Inflammatory macrophage treated with lipopolysaccharide for 1 hour (primary cell): ENCODE measurements at regions not wholly inside any gene's neighbourhood (a gene's known extent, or its start where the extent isn't known, plus 50 kb on each side); places are given as distances from the start of the nearest gene placed in this dataset.

ENCODE experiments used
- DNase-seq, 2 donors: peaks; one replicate each; pipeline ENCODE4 v3.0.0-alpha.2; 2020 to 2022

DNA sequence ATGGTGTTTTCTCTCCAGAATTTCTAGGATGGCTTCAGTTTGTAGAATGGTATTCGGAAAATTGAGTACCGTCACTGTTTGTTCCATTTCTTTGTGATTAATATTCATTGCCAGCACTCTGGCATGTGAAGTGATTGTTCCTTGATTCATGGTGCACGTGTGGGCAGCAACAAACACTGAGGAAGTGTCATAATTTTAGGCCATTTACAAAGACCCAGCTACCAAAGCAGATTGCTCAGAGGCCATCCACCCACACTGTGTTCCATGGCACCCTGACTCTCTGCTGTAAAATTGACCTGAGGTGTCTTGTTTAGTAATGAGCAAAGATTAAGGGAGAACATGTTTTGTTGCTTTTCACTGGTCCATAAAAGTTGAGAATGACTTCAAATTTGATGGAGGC lies 250.9 kb upstream of the FMN2 start:
- peak; percentile 51 to 77 for DNase-seq

DNA sequence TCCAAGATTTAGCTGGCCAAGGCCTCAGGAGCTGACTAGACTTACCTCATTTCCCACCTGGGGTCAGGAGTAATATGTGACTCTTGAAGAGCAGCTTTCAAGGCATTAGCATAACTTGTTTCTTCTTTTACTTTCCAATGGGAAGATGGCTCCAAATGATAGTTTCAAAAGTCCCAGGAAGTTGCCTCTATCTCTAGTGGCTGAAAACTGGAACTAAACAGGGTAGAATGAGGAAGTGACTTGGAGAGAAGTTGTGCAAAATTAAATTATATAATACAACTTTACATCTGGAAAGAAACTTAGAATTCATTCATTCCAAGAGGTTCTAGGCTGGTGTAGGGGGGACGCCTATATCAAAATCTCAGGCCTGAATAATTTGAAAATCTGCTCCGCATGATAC lies 250.1 kb upstream of the FMN2 start:
- DNase-seq: peak; percentile 68 to 73

DNA sequence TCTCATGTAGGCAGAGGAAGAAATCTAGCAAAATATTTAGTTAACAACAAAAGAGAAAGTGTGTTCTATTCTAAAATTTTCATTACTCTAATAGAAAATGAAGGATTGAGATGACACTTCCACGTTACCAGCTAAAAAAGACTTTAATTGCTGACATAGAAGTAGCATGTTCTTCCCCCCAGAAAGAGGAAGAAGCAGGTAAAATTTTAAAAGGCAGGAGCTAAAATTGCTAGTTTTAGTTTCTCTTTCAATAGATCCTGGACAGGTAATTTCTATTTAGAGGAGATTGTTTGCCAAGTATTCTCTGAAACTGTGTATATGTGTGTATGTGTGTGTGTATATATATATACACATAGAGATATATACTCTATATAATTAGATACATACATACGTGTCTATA lies 248.1 kb upstream of the FMN2 start:
- DNase-seq: no peak

DNA sequence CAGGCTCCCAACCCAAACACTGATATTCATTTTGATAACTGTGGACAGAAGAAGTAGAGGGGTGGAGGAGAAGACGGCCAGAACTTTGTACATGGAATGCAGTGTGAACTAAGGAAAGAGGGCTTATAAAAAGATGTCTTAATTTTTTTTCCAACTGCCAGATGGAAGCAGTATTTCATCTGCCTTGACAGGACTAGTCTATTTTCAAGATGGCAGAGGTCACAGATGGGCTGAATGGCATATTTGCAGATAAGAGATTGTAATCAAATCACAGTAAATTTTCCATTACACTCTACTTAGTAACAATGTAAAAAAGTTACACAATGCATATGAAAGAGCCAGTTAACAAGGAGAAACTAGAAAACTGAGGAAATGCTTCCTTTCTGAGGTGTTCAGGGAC lies 246.8 kb upstream of the FMN2 start:
- no peak for DNase-seq

DNA sequence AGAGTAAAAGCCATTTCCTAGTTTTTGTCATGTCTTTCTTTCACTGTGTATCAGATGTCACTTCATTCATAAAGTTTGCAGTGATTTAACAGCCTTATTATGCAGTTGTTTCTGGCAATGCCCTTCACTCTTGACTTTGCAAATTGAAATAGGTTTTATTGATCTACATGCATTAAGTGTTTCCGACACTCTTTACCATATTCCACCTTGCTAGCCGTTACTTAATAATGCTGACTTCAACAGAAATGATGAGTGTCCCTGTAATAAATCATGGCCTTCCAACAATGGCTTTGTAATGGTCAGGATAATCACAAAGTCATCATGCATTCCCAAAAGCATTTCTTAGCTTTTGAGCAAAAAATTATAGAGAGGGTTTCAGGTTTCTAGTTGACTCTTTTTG lies 236.8 kb upstream of the FMN2 start:
- no peak for DNase-seq

DNA sequence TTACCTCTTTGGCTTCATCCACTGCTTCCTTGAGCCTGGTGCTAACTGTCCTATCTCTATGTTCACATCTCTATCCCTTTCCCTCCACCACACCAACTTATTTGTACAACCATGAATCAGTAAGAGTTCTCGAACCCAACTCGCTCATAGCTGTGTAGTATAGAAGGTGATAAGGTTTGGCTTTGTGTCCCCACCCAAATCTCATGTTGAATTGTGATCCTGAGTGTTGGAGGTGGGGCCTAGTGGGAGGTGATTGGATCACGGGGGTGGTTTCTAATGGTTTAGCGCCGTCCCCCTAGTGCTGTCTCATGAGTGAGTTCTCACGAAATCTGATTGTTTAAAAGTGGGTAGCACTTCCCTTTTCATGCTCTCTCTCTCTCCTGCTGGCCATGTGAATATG lies 235.6 kb upstream of the FMN2 start:
- DNase-seq: no peak

DNA sequence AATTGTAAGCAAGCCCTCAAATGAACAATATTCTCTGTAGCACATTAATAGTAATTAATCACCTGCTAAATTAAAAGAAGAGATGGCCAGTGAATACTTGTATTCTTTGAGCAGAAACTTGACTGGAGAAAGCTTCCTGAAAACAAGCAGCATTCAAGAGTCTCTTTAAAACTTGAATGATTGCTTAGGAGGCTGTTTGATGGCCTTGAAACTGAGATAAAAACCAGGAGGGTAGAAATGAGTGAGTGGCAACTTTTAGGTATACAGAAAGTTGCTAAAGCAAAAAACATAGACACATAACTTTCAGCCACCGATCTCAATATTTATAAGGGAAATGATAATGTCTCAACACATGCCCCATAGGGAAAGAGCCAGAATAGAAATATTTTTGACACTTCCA lies 234.8 kb upstream of the FMN2 start:
- no peak for DNase-seq

DNA sequence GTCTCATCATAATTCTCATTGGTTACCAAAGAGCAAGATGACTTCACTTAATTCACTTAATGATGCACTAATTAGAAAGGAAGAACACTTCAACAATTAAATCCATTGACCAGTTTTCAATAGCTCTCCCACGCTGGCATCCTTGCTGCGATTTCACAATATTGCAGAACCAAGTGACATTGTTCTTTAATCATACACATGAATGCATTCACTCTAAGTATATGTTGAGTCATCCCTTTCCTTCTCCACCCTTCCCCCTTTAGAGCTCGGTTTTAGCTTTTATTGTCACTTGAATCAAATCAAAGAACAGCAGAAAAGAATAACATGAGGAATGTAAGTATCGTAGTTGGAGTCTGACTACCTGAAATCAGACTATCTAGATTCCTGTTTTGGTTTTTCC lies 233.6 kb upstream of the FMN2 start:
- DNase-seq: peak; percentile 70 to 80

DNA sequence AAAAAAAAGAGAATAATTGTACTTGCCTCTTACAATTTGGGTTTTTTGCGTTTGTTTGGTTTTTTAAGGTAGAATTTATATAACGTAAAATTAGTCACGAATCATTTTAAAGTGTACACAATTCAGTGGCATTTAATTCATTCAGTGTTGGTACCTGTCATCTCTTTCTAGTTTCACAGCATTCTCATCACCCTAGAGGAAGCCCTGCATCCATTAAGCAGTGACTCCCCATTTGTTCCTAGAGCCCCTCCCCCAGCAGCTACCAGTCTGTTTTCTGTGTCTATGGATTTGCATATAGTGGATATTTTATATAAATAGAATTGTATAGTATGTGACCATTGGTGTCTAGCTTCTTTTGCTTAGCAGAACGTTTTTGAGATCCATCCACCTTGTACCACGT lies 233.2 kb upstream of the FMN2 start:
- no peak for DNase-seq

DNA sequence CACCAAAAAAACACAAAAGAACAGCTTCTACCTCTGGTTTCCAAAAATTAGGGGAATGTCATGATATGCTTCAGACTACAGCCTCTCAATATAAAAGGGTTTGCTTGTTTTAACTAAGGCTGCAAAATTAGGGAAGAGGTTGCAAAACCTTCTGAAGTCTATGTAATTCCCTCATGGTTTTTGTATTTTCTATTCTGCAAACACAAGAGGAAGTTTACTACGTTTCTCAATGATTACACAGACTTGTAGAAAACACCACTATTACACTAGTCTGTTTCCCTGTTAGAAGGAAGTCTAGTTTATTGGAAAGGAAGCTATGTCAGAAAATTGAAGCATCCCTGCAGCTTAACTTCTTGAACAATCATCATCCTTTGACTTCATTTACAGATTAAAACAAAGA lies 229.7 kb upstream of the FMN2 start:
- peak; percentile 81 to 96 for DNase-seq

DNA sequence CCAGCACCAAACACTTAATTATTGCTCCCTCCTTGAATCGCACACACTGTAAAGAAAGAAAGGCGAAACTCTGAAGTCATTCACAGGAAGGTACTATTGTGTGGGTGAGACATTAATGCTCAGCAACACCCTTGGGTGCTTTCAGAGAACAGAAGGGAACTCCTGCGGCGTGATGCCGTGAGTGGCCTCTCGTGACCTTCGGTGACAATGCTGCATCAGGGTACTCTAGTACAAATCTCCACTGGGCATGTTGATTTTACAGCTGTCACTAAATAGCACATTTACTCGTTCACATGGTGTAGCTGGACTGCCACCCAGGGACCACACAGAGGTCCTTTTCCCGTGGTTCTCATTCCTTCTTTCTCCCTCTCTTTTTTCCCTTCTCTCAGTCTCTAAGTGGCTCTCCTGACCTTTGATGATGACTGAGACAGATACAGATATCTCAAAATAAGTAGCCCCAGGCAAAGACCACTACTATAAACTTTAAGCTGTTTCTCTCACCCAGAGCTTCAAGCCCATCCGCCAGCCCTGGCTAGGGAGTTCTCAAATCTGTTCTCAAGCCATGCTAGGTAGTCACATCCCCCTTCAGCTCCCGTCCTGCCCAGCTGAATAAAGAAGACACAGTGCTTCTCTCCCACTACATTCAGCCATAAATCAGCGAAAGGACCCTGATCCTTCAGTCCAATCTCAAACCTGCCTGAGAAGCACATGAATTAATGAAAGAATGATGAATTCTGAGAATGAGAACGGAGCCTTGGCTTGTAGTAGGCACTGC lies 223.4 kb upstream of the FMN2 start:
- no peak for DNase-seq

DNA sequence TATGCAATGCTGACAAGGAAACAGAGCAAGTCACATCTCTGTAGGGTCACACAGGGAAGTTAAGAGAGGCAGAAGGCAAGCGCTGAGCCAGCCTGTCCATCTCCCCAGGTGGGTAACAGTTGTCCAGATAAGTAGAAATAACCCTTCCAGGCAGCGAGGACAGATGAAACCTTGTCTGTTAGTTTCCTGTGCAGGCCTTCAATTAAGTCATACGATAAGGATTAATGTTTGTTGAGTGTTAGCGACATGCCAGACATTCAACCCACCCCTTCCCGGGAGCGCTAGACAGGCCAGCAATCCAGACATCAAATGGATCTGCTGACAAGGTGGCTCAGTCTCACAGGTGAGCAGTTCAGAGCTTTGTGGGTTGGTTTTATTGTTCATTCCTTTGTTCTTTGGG lies 221.5 kb upstream of the FMN2 start:
- no peak for DNase-seq

DNA sequence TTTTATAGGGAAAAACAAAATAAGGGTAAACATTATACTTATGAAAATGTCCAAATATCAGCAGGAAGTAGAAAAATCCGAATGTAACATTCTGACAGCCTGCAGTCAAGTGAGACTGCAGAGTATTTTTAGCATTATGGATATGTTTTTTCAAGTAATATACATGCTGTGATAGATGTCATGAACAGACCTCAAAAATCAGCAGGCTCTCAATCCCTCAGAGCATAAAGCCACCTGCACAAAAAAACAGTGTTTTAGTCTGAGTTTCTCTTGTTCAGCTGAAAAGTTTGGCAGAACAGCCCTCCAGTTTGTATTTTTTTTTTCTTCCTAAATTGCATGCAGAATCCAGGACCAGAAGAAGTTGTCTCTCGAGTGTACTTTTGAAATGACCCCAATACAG lies 219.1 kb upstream of the FMN2 start:
- DNase-seq: no peak

DNA sequence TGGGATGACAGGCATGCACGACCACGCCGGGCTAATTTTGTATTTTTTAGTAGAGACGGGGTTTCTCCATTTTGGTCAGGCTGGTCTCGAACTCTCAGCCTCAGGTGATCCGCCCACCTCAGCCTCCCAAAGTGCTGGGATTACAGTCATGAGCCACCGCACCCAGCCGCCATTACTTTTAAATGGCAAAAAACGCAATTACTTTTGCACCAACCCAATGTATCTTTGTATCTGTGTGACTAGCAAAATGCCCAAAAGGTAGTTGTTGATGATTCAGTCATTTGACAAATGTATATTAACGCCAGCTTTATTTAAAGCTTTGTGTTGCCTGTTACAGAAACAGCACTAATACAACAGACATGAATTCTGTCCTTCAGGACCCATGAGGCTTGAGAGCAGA lies 216.9 kb upstream of the FMN2 start:
- DNase-seq: no peak

DNA sequence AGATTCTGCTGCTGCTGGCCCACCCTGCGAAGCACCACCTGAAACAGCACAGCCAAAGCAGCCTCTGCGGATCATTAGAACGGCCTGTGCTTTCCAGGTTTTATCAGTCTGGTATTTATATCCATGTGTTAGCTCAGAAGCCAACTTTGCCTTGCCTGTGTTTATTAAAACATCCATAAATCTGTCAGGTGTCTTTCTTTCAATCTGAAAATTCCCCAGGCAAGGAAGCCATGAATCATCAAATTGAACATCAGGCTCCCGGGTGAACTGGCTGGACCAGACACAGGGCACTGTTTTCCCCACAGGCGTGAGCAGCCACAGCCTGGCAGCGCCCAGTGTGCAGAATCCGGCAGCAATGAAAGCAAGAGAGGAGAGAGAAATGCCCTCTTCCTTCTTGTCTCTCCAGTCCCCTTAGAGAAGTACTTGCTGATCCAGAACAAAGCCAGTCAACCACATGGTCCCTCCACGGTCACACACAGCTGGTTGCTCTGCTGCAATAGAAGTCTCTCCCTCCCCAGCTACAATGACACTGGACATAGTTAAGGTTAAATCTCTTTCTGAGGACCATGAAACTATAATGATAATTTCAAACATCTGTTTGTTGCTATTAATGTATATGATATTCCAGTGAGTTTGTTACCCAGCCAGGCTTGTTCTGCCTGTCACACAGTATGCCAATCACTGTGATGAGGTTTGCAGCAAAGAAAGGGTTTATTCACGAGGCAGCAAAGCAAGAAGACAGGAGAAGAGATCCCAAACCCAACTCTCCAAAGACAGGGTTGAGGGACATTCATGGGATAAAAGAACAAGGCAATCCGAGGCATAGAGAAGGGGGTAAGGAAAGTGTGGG lies 212.1 kb upstream of the FMN2 start:
- no peak for DNase-seq

DNA sequence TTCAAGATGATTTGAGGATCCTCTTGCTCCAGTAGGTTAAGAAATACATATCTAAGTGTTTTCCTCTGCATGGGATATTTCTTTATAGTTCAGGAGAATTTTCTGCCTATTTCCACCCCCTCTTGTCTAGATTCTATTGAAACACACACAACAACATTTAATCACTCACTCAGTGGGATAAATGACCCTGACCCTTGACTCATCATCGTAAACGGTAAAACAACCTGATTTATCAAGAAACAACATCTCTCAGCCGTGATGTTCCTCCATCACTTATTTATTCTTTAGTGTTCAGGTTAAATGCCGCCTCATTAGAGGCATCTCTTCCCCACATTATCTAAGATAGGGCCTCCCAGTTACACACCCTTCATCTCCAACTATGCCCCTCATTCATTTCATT lies 208.7 kb upstream of the FMN2 start:
- DNase-seq: no peak

DNA sequence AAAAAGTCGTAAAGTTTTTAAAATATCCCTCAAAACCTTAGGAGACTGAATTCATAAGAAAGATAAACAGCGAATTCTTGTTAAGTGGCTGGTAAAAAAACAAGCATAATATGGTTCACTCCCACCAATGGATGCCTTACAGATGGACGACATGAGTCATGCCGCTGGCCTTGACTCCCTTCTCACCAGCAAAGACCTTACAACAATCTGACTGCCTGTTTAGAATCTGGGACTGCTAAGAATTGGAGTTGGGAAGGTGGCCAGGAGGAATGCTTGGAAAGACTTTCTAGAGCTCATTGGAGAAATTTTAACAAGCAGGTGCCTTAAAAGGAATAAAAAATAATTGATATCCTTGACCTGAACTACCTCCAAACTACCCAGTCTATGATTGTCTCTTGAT lies 206.9 kb upstream of the FMN2 start:
- no peak for DNase-seq

DNA sequence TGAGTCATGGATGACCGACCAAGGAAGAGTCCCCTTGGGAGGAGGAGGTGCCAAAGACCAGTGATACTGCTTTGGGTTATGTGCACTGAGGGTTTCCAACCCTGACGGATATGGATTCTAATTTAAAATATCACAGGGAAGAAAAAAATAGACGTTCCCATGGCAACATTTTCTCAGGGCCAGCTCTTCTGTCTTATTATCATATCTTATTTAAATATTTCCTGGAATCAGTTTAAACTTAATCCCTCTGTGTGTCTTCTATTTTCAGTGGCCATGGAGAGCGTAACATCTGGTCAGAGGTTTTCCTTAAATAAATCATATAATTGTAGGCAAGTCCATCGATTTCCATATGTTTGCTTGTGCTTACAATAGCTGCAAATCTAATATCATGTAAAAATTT lies 205.4 kb upstream of the FMN2 start:
- DNase-seq: no peak

DNA sequence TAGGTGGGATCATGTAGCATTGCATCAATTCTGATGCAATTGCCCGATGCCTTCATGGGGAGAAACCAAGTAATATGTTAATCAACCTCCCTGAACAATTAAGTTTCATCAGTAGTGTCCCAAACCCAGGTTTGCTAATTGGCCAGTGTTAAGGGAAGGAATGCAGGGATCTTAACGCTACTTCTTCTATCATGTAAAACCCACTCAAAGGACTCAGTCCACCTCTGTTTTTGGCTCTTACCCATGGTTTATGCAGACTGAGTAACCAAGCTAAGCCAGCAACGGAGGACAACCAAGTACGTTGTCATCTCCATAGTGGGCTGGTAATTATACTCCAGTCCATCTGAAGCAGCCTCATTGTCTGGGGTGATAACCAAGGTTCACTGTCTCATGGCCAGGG lies 203.0 kb upstream of the FMN2 start:
- no peak for DNase-seq

DNA sequence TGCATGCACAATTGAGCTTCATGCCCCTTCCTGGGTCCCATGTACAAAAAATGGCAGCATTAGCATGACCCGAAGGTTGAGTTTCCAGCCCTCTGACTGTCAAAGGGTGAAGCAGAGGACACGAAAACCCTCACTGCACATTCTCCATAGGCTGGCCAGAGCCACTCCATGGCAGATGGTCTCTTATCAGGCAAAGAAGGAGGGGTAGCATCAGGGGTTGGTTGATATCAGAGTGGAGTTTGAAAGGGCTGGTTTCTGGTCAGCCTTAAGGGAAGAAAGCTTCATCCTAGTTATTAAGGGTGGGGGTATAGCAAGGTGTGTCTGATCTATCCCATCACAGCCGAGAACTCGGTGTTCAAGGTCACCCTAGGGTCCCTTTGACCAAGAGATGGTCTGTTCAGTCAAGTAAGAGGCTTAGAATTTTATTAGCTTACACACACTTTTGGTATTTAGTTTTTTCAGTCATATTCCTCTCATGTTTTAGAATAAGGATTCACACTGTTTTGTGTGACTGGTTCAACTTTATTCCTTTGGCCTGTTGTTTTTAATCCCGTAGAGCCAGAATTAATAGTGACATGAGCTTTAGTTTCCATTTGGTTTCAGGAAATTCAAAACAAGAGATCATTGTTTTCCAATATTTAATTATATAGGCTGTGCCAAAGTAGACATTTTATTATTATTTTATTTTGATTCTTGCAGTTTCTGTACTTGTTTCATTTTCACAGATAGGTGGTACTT lies 199.9 kb upstream of the FMN2 start:
- DNase-seq: no peak

DNA sequence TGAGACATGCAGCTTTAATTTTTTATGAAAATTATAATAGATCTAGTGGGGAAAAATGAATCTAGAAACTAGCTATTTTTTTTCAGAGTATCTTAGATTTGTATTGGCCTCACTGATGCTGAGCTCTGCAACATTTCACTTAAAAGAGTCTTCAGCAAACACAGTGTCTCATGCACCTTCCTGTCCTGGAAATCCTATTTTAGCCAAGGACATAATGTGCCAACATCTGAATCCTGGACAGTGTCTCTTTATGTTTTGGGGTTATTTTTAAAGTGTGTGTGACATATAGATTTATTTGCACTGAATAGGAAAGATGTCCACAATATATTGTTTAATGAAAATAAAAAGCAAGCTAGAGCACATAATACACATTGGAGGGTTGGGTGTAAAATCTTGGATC lies 199.1 kb upstream of the FMN2 start:
- DNase-seq: no peak

DNA sequence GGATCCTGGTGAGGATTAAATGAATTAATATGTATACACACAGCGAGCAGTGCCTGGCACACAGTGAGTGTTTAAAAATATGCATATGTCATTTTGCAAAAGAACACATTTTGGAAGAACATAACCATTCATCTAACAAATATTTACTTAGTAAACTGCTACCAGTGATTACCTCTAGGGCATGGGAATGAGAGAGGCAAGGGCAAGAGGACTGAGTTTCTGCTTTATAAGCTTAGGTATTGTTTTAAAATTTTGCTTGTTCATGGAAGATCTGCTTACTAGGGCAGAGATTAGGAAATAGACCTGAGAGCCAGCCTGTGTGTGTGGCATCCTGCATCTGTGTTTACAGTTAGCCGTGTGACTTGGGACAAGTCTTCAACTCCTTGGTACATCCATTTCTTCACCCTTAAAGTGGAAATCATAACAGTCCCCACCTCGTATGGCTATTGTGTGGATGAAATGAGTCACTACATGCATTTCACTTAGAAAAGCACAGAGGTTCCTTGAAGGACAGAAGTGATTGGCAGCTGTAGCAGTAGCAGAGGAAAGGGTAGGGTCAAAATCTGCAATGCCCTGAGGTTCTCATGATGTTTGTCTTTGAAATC lies 198.5 kb upstream of the FMN2 start:
- no peak for DNase-seq

DNA sequence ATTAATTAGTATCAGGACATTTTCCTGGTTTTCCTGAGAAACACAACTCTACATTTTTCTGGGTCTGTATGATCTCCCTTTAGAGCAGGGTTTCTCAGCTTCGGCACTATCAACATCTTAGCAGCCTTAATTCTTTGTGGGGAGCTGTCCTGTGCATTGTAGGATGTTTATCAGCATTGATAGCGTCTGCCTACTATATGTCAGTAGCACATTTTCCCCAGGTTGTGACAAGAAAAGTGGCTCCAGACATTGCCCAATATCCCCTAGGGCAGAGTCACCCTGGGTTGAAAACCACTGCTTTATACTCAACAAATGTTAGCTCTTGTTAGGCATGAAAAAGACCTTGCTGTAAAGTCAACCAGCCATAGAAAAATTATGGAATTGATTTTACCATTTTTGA lies 195.1 kb upstream of the FMN2 start:
- DNase-seq: no peak
